GM21723 (cell line): ENCODE measurements at regions not wholly inside any gene's neighbourhood (a gene's known extent, or its start where the extent isn't known, plus 50 kb on each side); places are given as distances from the start of the nearest gene placed in this dataset.
"Not testable (repeated sequence)": the region's sequence is repeated elsewhere in the genome, so short reads cannot be mapped to it uniquely, and the experiment has no call there.

Experiments used
- ATAC-seq: cut with Tn5 transposase; IDR thresholded peaks from one replicate; pipeline ENCODE4 v1.9.1; 2021; ENCODE audit warnings: mild to moderate bottlenecking, moderate library complexity; ENCODE audit not compliant: unreplicated experiment

DNA sequence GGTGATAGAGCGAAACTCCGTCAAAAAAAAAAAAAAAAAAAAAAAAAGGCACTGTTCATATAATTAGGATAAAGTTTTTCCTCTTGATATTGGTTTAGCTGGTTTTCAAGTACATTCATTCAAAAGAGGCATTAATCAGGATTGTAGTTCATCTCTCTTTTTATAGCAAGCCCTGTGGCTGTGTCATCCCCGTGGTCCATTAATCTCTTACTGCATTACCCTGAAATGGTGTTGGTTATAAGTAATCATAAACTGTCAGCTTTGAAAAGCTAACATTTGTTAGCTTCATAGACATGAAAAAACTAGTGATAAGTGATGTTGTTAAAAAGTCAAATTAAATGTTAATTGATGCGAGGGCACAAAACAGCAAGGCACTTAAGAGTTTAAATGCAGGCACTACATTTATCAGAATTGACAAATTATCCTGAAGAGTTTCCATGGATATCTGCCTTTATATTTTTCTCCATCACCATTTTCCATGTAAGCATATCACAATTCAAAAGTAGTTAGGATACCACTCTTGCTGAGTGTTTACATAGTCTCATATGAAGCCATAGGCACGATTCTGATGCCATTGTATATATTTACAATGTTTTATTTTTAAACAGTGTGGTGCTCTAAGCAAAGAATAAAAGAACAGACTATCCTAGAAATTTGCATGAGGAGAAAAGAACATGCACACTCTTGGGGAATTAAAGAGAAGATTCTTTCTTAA, 193.1 kb downstream of the OTOL1 start:
- ATAC-seq = no peak

DNA sequence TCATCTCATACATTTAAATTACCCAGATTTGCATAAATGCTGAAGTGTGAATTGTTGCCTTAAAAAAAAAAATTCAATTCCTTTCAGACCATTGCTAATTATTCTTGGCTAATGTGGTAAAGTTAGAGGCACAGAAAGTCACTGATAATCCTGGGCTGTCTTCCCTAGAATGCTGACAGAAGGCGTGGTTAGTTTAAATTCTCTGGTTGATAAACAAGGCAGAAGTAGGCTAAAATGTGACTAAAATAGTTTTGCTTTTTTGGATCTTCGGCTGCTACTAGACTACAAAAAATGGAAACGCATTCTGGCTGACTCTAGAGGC, 193.7 kb downstream of the OTOL1 start:
- ATAC-seq = no peak

DNA sequence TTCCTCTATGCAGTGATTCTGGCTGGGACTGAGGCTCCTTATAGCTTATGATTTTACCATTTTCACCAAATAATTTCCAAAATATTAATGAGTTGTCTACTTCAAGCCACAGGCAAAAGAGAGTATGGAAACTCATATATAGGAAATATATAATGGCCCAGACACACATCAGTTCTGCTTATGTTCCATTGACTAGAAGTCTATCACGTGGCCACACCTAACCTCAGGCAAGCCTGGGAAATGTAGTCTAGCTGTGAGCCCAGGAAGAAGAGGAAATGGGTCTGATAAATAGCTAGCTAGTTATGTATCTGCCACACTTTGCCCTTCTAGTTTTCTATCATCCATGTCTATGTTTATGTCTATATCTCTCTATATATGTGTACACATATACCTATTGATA, 195.1 kb downstream of the OTOL1 start:
- ATAC-seq = no peak

DNA sequence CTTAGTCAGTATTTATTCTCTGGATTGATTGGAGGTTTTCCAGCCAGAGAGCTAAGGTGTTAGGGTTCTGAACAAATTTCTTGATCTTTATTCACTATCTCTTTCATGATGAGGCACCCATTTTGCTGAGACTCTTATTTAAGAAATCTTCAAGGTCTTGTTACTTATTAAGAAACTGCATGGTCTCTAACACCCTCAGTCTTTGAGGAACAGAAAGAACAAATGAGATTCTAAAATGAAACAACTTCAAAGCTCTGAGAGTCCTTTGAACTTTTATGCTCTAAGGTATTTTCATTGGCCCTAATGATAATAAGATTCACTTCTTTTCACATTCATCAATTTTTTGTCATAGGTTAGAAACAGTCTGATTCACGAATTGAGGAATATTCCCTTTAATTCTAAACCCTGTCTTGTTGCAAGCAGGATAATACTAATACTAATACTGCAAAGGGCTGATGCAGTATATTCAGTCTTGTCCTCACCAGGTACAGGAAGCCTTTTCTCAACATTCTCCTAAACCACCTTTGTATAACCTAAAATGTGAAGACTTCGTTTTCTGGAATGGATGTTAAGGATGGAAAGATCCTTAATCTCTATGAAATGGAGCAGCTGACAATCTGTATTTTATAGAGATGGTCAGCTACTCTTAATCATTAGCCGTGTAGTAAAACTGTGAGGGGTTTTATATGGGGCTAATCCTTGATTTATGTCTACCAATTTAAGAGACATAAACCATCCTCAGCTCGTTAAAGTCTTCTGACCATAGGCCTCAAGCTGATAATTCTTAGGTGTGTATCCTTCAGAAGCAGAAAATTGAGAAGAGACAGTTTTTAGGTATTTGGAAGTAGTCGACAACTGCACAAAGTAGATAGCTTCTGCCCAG, 198.3 kb downstream of the OTOL1 start:
- no peak for ATAC-seq

DNA sequence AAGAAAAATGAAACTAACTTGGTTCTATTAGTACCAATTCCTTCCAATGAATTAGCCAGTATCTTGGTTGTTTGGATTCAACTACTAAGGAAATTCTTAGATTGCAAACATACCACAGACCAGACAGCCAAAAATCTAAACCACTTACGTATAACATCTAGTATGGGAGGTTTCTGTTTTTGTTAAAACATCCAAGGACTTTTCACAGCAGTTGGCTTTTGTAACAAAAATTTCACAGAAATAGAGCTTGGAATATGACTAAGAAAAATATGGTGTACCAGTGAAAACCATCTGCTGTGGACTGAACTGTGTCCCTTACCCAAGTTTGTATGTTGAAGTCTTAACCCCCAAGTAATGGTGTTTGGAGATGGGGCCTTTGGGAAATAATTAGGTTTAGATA, 199.2 kb downstream of the OTOL1 start:
- ATAC-seq = no peak

DNA sequence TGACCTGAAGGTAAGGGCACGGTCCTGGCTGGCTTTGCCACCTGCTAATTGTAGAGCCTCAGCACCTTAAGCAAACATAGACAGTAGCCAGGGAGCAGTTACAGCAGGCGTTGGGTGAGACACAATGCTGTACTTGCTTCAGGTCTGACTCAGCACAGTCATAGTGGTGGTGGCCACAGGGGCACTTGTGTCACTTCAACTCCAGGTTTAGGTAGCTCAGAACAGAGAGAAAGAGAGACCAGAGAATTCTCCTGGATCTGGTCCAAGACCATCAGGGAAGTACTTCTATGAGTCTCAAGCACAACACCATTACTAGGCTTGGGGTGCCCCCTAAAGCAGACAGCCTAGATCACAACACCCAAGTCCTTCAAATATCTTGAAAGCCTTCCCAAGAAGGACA, 204.4 kb downstream of the OTOL1 start:
- ATAC-seq = peak; percentile 56

DNA sequence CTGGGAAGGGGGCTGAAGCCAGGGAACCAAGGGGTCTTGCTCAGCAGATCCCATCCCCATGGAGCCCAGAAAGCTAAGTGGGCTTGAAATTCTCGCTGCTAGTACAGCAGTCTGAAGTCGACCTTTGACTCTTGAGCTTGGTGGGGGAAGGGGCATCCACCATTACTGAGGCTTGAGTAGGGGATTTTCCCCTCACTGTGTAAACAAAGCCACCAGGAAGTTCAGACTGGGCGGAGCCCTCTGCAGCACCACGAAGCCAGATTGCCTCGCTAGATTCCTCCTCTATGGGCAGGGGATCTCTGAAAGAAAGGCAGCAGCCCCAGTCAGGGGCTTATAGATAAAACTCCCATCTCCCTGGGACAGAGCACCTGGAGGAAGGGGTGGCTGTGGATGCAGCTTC, 210.6 kb downstream of the OTOL1 start:
- ATAC-seq = not testable (repeated sequence)

DNA sequence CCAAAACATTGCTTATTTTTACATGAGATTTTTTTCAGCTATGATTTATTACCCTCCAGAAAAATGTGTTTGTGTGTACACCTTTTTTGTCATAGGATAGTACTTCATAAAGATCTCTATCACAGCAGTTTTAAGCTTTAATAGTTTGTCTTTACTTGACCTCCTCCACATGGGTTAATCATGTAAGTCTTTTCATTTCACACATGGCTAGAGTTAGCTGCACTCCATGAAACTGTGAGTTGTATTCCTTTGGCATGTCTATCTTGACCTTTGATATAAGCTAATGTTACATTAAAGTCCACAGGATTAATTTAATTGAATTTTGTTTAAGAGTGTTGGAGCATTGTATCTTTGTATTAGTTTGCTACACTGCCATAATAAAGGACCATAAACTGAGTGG, 217.1 kb downstream of the OTOL1 start:
- ATAC-seq = no peak

DNA sequence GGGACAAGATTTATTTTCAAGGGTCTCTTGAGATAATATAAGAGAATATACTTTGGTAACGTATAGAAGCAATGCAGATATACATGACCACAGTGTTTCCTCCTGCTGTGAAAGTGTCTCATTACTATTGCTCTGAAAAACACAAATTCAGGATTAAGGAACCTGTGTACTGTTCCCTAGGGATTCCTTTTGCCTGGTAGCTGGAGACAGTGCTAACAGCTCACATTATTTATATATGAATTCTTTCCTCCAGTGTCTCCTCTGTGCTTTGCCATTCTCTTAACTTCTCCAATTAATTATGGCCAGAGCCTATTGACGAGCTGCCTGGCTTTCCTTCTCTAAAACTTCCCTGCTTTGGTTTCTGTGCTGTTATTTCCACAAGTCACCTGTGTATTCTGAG, 235.4 kb downstream of the OTOL1 start:
- ATAC-seq = no peak

DNA sequence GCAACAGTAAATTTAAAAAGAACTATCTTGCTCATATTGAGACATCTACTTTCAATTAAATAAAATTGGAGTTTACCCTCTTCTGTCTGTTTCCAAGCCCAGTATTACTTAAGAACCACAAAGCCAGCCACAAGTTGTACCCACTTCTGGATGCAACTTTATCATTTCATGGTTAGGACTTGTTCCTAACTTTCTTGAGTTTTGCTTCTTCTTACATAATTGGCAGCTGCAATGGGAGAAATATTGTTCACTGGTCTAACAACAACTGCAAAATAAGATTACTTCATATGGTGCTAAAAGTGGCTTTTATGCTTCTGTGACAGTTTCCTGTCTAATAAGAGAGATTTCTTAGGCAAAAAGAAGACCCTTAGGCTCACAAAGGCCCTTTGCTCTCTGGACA, 240.6 kb downstream of the OTOL1 start:
- no peak for ATAC-seq

DNA sequence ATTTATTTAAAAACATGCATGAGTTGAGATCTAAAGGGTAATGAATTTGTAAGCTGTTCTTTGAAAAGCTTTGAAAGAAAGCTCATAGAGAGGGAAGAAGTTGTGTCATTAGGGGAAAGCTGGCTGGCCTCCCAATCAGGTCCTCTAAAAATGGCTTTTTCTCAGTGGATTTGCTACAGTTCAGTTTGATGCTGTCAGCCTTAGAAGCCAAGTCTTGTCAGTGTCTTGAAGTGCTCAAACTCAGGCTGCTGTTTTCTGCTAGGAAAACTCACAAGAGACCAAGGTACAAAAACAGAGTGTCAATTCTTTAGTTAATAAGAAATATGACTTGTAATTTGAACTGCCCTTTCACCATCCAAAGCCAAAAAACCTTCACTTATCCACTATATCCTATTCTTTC, 243.8 kb downstream of the OTOL1 start:
- ATAC-seq = no peak

DNA sequence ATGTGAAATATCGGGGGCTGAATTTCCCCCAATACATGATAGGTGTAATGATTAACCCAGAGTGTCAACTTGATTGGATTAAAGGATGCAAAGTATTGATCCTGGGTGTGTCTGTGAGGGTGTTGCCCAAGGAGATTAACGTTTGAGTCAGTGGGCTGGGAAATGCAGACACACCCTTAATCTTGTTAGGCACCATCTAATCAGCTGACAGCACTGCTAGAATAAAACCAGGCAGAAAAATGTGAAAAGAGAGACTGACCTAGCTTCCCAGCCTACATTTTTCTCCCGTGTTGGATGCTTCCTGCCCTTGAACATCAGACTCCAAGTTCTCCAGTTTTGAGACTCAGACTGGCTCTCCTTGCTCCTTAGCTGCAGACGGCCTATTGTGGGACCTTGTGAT, 247.8 kb downstream of the OTOL1 start:
- ATAC-seq = no peak

DNA sequence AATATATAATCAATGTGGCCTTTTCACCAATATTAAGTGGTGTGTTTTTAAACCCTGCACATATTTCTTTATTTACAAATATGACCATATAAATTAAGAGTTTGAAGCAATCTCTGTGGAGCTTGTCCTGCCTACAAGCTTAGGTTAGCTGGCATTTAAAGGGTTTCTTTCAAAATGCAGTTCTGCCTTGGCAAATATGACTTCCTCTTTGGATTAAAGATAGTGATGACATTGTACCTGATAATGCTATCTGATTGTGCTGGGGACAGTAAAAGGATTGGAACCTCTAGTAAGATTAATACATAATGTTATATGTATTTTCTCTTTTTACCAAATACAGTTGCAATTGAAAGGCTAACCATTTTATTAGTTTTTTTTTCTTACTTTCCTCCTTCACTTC, 249.1 kb downstream of the OTOL1 start:
- no peak for ATAC-seq

DNA sequence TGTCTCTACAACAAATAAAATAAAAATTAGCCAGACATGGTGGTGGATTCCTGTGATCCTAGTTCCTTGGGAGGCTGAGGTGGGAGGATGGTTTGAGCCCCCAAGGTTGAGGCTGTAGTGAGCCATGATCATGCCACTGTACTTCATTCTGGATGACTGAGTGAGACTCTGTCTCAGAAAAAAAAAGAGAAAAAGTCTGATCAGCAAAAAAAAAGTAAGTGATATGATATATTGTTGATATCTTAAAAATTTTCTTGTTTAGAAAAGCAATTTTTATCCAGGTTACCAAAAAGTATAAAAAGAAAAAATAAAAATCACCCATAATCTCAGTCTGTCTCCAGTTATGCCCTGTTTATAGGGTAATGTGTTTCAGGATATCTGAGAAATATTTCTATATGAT, 251.4 kb downstream of the OTOL1 start:
- no peak for ATAC-seq

DNA sequence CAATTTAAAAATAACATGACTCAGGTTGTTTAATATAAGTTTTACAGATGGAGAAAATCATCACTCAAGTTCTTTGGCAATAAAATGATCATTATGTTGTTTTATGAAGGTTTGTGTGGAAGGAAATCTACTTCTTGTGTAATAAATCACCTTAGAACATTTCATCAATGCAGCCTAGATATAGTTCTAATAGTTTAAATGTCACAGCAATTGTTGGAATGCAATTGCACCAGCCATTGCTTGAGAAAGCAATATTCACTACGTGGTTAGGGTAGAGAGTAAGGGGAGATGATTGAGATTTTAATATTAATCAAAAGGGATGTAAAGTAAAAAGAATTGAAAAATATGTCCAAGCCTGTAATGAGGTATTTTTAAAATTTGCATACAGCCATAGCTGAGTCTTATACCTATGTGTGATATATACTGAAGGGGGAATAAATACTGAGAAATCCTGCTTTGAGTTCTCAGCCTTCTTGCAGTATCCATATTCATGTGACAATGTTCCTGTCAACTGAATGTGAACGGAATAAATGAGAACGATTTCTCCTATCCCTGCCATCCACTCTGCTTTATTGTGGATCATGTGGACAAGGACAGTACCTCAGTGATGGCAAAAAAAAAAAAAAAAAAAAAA, 257.9 kb downstream of the OTOL1 start:
- ATAC-seq = no peak

DNA sequence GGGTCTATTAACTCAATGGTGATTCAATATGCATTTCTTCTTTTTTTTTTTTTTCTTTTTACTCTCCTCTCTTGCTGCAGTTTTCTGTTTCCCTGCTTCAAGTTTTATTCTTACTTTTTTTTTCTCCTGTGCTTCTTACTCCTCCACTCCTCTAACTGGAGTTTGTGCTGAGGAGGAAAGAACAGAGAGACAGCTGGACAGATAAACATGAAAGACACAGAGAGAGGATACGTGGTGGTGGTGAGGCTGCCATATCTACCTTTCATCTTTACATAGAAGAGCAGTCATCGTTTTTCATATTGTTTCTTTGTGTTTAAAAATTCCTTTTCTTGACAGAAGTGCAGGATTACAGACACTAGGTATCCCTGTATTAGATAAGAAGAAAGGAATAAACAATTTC, 262.8 kb downstream of the OTOL1 start:
- no peak for ATAC-seq

DNA sequence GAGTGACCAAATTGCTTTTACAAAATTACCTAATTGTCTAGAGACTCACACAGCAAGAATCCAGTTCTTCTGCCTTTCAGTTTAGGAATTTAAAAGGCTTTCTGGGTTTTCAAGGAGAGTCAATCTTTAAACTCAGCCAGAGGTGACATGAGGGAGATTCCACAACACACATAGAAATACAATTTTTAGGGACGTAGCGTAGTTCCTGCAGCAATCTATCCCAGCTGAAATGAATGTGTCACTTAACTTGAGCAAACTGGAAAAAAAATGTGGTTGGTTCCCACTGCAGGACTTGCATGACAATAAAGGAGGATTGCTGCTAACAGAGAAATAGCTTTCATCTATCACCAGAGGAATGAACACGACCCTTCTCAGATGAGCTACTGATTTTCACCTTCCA, 269.7 kb downstream of the OTOL1 start:
- ATAC-seq = no peak

DNA sequence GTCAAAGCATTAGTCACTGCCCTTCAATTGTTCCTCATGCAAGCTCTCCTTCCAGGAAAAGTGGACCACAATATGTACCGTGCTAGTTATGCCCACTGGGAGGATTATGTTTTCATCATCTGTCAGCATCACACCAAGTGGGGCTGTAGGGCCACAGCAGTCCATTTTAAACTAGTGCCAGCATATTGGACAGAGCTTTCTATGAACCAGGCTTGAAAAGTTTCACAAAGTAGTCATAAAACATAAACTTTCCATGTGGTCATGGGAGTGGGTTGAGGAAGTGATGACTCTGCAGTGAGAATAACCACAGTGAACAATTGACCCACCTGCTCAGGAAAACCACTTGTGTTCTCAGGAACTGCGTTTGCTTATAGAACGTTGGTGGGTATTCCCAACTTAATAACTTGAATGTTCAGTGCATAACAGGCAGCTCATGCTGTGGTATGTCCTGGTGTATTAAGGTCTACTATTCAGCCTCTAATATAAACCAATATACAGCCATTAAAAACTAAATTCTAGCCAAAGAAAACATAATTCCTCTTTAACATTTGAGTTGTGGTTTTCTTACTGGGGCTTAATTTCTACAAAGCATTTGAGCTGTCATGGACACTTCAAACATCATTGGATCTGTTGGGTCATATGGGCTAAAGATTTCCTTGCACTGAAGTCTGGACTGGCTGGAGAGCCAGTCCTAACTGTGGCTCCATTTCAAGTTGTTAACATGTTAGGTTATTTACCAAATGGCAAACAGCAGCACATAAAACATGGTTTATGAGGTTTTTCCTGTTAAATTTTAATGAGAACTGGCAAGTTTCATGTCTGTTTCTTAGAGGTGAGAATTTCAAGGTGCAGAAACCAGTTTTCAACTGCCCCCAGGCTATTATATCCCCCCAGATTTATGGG, 274.1 kb downstream of the OTOL1 start:
- peak; percentile 85 for ATAC-seq

DNA sequence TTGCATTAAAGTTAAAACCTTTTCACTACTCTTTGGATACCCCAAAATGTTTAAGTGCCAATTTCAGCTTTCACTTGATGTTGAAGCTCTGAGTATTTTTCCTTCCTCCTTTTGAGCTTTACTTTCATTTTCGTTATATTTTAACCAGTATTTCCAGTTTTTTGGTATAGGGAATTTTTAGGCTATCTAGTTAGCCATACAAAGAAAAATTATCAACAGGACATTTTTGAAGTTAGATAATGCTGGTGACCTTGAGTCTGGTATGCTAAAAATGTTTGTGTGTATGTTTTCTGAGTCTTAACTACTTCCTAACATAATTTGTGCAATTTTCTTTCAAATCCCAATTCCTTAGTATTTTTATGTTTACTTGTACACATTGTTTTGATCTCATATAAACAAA, 284.8 kb downstream of the OTOL1 start:
- no peak for ATAC-seq

DNA sequence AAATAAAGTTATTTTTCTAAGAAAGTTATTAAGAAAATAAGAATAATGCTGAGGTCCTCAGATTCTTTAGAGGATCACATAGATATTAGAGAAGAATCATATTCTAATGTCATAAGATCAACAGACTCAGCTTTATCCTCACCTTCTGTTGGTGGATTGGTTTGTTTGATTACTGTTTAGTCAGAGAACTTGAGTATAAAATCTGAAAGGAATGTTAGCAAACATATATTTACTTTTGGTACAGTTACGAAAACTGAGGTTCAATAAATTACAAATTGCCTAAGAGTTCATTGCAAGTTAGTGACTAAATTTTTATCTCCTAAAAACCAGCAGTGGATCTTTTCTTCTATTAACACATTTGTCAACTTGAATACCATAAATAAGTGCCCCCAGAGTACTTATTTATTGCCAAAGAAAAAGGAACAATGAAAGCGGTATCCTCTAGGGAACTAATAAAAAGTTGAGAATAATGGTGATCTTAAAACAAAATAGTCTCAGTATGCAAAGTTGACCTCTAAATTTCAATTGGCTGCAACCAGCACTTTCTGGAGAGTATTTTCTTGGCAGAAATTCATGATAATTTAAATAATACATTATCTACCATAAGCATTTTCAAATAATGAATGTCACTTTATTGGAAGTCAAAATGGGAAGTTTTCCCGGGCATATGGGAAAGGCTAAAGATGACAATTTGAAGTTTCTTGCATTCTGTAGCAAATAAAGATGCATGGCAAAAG, 296.8 kb downstream of the OTOL1 start:
- ATAC-seq = no peak
